ENCODE measurements at regions not wholly inside any gene's neighbourhood (a gene's known extent, or its start where the extent isn't known, plus 50 kb on each side); places are given as distances from the start of the nearest gene placed in this dataset.

- no peak for DNase-seq
Measured at GRCh38 chr18:42561521-42561920, 554.0 kb downstream of the RIT2 start.

GRCh38 chr18:42563995-42564394 lies 551.5 kb downstream of the RIT2 start:
- DNase-seq: no peak

- DNase-seq: no peak
Measured at GRCh38 chr18:42564761-42565160, 550.7 kb downstream of the RIT2 start.

GRCh38 chr18:42568773-42569172 lies 546.7 kb downstream of the RIT2 start:
- DNase-seq: no peak

GRCh38 chr18:42574871-42575270 lies 540.6 kb downstream of the RIT2 start:
- no peak for DNase-seq

GRCh38 chr18:42576124-42576523 lies 539.4 kb downstream of the RIT2 start:
- DNase-seq: no peak

- DNase-seq: no peak
Measured at GRCh38 chr18:42578792-42579191, 536.7 kb downstream of the RIT2 start.

GRCh38 chr18:42582266-42582665 lies 533.2 kb downstream of the RIT2 start:
- no peak for DNase-seq

GRCh38 chr18:42583283-42583731 lies 532.2 kb downstream of the RIT2 start:
- DNase-seq: no peak

GRCh38 chr18:42586601-42587000 lies 528.9 kb downstream of the RIT2 start:
- DNase-seq: no peak

GRCh38 chr18:42588786-42589185 lies 526.7 kb downstream of the RIT2 start:
- DNase-seq: no peak

- DNase-seq: no peak
Measured at GRCh38 chr18:42604820-42605219, 510.7 kb downstream of the RIT2 start.

- no peak for DNase-seq
Measured at GRCh38 chr18:42606886-42607495, 508.5 kb downstream of the RIT2 start.

- no peak for DNase-seq
Measured at GRCh38 chr18:42611134-42611533, 504.4 kb downstream of the RIT2 start.

GRCh38 chr18:42614619-42615293 lies 500.7 kb downstream of the RIT2 start:
- no peak for DNase-seq

GRCh38 chr18:42617221-42617620 lies 498.3 kb downstream of the RIT2 start:
- no peak for DNase-seq

GRCh38 chr18:42619771-42620170 lies 495.7 kb downstream of the RIT2 start:
- DNase-seq: no peak

- no peak for DNase-seq
Measured at GRCh38 chr18:42620657-42621056, 494.8 kb downstream of the RIT2 start.

- no peak for DNase-seq
Measured at GRCh38 chr18:42623935-42624334, 491.6 kb downstream of the RIT2 start.

GRCh38 chr18:42632801-42633200 lies 482.7 kb downstream of the RIT2 start:
- DNase-seq: no peak

- DNase-seq: no peak
Measured at GRCh38 chr18:42635378-42636048, 480.0 kb downstream of the RIT2 start.

GRCh38 chr18:42636309-42636708 lies 479.2 kb downstream of the RIT2 start:
- DNase-seq: no peak

- DNase-seq: no peak
Measured at GRCh38 chr18:42640160-42640559, 475.3 kb downstream of the RIT2 start.

- DNase-seq: no peak
Measured at GRCh38 chr18:42641996-42642395, 473.5 kb downstream of the RIT2 start.

Measured in stimulated activated naive CD4-positive, alpha-beta T cell treated with Interleukin-2 at 50 U/mL for 16 hours (primary cell).